HG03108 (cell line): ENCODE measurements at regions not wholly inside any gene's neighbourhood (a gene's known extent, or its start where the extent isn't known, plus 50 kb on each side); places are given as distances from the start of the nearest gene placed in this dataset.
"Not testable (repeated sequence)": the region's sequence is repeated elsewhere in the genome, so short reads cannot be mapped to it uniquely, and the experiment has no call there.

Experiments
- ATAC-seq: cut with Tn5 transposase; IDR thresholded peaks from one replicate; pipeline ENCODE4 v1.9.1; 2021; ENCODE audit warnings: moderate library complexity; ENCODE audit not compliant: unreplicated experiment

DNA sequence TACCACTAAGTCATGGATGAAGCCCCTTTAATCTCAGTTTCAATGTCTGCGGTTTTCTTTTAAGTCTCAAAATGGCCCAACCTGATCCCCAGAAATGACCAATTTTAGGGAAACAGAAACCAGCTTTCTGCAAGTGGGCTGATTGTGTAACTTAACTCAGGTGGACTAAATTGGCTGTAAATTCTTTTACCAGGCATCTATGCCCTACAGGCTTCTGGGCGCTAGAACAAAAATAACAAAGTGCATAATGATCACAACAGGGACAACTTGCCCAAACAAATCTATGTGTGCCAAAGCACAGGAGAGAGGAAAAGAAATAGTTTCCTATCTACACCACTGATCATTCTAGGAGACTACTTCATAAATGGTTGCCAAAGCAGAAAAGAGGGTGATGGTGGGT lies 112.3 kb upstream of the SETBP1 start:
- ATAC-seq = no peak

DNA sequence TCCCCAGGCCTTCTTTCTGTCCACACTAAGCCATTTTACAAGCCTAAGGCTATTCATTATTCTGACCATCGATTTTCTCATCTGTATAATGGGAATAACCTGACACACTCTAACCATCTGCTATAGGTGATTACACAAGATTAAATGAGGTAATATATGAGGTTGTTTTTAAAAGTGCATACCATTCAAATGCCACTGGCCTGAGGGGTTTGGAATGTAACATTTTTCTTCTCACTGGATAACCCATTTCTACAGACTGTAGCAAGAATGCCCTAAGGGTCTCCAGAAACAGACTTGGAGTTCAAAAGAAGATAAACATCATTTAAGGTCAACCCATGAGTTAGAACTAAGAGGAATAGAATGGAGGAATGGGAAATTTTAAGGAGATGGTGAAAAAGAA lies 111.7 kb upstream of the SETBP1 start:
- ATAC-seq = no peak

DNA sequence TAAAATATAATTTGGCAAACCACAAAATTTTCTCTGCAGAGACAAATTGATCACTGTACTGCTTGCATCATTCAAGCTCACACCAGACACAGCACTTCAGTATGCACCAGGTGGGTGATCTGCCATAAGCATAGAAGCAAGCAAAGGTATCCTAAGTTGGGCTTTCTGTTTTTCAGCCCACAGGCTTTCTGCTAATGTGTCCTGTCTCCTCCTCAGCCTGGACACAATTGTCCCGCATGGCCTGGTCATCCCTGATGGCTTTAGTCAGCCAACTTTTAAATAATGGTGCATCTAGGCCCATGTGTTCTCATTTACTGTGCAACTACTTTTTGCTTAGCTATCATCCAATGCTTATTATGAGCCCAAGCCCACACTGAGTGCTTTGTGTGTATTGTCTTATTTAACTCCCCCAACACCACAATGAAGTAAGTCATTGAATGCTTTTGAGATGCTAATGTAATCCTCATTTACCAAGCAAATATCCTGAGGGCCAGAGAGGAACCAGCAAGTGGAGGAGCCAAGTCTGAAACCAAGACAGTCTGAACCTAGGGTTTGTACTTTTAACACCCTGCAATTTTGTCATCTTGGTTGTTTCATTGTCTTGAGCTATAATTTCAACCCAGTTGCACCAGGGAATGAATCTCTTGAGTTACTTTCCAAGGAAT lies 111.2 kb upstream of the SETBP1 start:
- ATAC-seq = no peak

- no peak for ATAC-seq
Measured at GRCh38 chr18:44579028-44579702, 101.5 kb upstream of the SETBP1 start.

- ATAC-seq = no peak
Measured at GRCh38 chr18:44579745-44580144, 100.9 kb upstream of the SETBP1 start.

- no peak for ATAC-seq
Measured at GRCh38 chr18:44580159-44580558, 100.5 kb upstream of the SETBP1 start.

DNA sequence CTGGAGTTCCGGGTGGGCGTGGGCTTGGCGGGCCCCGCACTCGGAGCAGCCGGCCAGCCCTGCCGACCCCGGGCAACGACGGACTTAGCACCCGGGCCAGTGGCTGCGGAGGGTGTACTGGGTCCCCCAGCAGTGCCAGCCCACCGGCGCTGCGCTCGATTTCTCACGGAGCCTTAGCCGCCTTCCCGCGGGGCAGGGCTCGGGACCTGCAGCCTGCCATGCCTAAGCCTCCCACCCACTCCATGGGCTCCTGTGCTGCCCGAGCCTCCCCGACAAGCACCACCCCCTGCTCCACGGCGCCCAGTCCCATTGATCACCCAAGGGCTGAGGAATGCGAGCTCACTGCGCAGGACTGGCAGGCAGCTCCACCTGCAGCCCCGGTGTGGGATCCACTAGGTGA lies 99.9 kb upstream of the SETBP1 start:
- not testable (repeated sequence) for ATAC-seq

DNA sequence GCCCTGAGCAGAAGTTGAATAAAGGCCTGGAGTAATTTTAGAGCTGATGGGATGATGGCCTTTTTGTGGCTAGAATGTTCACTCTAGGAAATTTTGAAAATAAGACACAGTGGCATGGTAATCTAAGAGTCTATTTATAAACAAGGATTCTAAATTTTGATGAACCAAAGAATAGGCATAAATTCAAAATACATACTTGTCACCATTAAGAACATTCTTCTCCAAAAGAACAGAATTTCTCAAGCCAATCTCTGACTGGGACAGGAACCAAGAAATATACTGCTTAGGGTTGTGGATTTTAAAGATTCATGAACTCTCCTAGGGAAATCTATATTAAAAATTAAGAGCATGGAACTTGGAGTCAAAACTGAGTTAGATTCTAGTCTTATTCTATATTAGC lies 98.2 kb upstream of the SETBP1 start:
- ATAC-seq = no peak

DNA sequence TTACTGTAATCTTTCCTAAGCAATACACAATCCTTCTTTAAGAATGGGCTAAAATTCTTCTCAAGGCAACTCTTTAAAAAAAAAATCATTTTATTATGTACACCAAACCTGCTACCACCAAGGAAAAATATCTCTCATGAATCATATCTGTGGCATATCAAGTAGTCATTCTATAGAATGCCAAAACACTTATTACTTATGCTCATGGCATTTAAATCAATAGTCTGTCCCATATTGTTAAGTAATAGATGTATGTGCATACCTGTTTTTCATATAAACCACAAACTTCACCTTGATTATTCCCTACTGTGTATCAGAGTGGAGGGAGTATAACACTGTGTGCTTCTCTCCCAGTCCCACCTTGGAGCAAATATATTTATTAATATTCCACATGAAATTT lies 95.8 kb upstream of the SETBP1 start:
- ATAC-seq = no peak

DNA sequence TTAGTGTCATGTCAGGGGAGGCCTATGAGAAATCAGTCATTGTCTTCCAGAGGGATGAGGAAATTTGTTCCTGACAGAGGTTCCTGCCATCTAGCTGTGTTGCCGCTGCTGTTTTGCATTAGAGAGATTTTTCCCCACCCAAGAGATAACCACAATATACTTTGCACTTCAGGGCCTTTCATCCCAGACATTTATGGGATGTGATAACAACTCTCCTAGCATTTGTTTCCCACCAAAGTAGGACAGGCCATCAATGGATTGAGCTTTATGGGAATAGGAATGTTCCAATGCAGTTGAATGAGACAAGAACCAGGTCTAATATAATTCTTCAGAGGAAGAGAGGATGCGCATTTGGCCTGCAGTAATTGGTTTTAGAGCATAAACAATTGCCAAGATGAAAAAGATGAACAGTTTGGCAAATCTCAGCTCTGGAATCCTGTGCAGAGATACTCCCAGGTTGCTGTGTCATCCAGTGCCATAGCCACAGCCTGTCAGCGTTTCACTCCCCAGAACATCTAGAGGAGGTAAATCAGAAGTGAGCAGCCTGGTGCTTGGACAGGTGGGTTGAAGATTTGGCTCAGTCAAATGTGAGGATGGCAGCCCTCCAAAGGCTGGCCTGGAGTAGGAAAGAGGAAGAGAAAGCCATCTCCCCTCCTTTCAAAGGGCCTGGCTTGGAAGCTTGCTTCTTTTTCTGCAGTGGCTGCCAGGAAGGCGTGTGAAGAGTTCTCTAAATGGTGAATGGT lies 93.7 kb upstream of the SETBP1 start:
- no peak for ATAC-seq

GRCh38 chr18:44588508-44588907 lies 92.2 kb upstream of the SETBP1 start:
- ATAC-seq = no peak

DNA sequence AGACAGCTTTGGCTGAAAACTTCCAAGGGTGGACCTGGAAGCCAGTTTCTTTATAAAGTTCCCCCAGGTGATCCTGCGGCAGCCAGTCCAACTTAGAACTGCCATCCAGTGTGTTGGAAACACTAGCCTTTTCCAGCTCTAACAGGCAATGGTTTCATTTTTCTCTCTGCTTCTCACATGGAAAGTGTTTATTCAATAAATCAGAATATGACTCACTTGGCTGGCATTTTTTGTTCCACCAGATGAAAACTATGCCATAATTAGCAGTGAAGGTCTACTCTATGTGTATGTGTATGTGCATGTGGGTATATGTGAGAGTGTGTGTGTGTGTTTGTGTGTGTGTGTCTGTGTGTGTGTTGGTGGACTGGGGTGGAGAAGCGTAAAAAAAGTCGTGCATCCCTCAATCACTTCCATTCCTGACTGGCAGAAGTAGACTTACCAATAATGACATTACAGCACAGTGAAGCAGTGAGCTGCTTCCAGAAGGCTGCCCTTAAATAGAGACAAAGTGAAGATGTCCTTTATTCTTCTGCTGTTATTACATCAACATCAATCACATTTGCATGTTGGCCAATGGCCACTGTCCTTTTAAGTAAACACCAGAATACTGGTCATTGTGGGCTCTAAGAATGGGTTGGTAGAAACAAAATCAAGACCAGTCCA lies 90.9 kb upstream of the SETBP1 start:
- no peak for ATAC-seq

GRCh38 chr18:44590956-44591670 lies 89.6 kb upstream of the SETBP1 start:
- no peak for ATAC-seq

GRCh38 chr18:44592639-44593038 lies 88.0 kb upstream of the SETBP1 start:
- ATAC-seq = no peak

- no peak for ATAC-seq
Measured at GRCh38 chr18:44594799-44595467, 85.8 kb upstream of the SETBP1 start.

DNA sequence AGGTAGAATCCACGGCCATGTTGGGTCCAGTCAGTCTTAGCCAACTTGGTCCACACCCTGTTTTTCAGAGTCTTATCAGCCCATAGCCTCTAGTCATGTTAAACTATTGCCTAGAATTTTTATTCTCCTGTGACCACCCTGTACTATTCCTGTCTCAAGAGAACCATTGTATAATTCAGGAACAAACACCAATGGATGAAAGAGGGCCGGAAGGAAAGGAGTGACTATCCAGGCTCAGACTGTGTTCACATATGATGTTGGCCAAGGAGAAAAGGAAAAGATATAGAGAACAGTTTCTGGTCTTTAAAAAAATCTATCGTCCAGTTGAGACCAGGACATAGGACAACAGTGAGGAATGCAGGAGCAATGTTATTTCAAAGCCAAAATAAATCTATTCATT lies 82.9 kb upstream of the SETBP1 start:
- ATAC-seq = no peak

DNA sequence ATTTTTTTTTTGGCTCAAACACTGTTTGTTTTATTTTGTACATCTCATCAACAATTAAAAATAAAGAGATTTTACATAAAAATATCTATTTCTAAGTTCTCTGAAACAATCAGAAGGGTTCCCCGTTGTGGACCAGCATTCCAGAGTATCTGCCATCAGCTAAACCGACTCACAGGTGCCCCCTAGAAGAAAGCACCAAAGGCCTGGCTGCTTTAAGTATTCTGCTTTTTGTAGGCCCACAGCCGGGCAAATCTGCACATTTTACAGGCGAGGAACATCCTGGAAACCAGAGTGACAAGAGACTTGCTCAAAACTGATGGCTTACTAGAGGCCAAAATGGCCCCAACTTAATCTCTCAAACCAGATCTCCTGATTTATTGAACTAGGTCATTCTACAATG lies 82.2 kb upstream of the SETBP1 start:
- ATAC-seq = no peak

DNA sequence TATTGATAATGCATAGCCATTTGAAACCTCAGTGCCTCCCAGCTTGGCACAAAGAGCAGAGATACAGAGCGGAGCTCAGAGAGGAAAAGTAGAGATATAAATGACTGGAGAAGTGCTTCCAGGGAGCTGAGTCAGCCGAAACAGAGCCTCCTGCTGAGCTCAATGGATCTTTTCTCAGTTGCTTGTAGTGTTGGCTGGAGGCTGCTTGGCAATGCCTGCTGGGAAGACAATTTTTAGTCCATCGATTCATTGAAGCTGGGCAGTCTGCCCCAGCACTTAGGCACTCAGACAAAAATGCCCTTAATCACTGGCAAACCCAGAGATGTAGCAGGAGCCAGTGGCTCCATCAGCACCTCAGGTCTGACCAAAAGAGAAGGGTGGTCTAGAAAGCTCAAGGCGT lies 81.3 kb upstream of the SETBP1 start:
- no peak for ATAC-seq

- ATAC-seq = no peak
Measured at GRCh38 chr18:44601447-44601846, 79.2 kb upstream of the SETBP1 start.

DNA sequence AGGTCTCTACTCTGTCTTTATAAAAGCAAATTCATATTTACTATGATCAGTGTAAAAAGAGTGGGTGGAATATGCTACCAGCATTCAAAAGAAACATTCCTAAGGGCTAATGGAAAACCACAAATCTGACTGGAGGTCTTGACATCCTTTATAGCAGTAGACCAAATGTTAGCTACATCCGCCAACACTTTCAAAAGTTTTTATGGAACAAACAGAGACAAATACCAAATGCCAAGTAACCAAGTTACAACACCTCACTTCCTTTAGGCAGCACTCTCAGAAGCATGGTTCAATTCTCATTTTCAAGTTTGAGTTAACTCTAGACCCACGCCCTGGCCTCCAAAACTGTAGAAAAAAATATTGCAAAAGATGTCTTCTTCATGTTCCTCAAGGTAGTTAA lies 78.3 kb upstream of the SETBP1 start:
- no peak for ATAC-seq

- no peak for ATAC-seq
Measured at GRCh38 chr18:44602845-44603244, 77.8 kb upstream of the SETBP1 start.
